ENCODE measurements at regions not wholly inside any gene's neighbourhood (a gene's known extent, or its start where the extent isn't known, plus 50 kb on each side); places are given as distances from the start of the nearest gene placed in this dataset.

GRCh38 chr4:85177679-85178078, 211.2 kb upstream of the WDFY3 start:
- no peak for TF ChIP-seq CTCF (IDR thresholded peaks at IDR 0.05; ENCODE audit: insufficient read depth, low read depth, low read length)
- no peak for TF ChIP-seq EZH2 (IDR thresholded peaks at IDR 0.05; ENCODE audit: insufficient read depth, low read length)
